HG02884 (cell line): ENCODE measurements at regions not wholly inside any gene's neighbourhood (a gene's known extent, or its start where the extent isn't known, plus 50 kb on each side); places are given as distances from the start of the nearest gene placed in this dataset.
"Not testable (repeated sequence)": the region's sequence is repeated elsewhere in the genome, so short reads cannot be mapped to it uniquely, and the experiment has no call there.

Experiments used
- ATAC-seq: cut with Tn5 transposase; IDR thresholded peaks from one replicate; pipeline ENCODE4 v1.9.1; 2021; ENCODE audit warnings: mild to moderate bottlenecking, moderate library complexity; ENCODE audit not compliant: unreplicated experiment

GRCh38 chr5:174998131-174998730 is 273.8 kb downstream of the MSX2 start:
- ATAC-seq: no peak

GRCh38 chr5:174997688-174998087 is 273.3 kb downstream of the MSX2 start:
- ATAC-seq: no peak

GRCh38 chr5:174996941-174997340 is 272.6 kb downstream of the MSX2 start:
- ATAC-seq: no peak

- no peak for ATAC-seq
These were observed 271.4 kb downstream of the MSX2 start for GRCh38 chr5:174995827-174996226.

GRCh38 chr5:174991847-174992246 is 267.5 kb downstream of the MSX2 start:
- no peak for ATAC-seq

GRCh38 chr5:174990909-174991308 is 266.5 kb downstream of the MSX2 start:
- no peak for ATAC-seq

GRCh38 chr5:174987443-174988012 is 263.1 kb downstream of the MSX2 start:
- ATAC-seq: no peak

- ATAC-seq: no peak
These were observed 260.5 kb downstream of the MSX2 start for GRCh38 chr5:174984863-174985262.

GRCh38 chr5:174982485-174982884 is 258.1 kb downstream of the MSX2 start:
- ATAC-seq: no peak

GRCh38 chr5:174981416-174981815 is 257.0 kb downstream of the MSX2 start:
- ATAC-seq: no peak

GRCh38 chr5:174980952-174981351 is 256.6 kb downstream of the MSX2 start:
- ATAC-seq: no peak

- no peak for ATAC-seq
These were observed 247.9 kb downstream of the MSX2 start for GRCh38 chr5:174972291-174972690.

GRCh38 chr5:174971210-174971609 is 246.8 kb downstream of the MSX2 start:
- ATAC-seq: no peak

- ATAC-seq: no peak
These were observed 246.1 kb downstream of the MSX2 start for GRCh38 chr5:174970502-174970901.

- ATAC-seq: no peak
These were observed 229.5 kb downstream of the MSX2 start for GRCh38 chr5:174953871-174954270.

- peak; percentile 73 for ATAC-seq
These were observed 226.9 kb downstream of the MSX2 start for GRCh38 chr5:174951151-174951780.

GRCh38 chr5:174947548-174947947 is 223.2 kb downstream of the MSX2 start:
- no peak for ATAC-seq

- no peak for ATAC-seq
These were observed 221.5 kb downstream of the MSX2 start for GRCh38 chr5:174945853-174946252.

GRCh38 chr5:174943785-174944184 is 219.4 kb downstream of the MSX2 start:
- ATAC-seq: no peak

- ATAC-seq: not testable (repeated sequence)
These were observed 218.6 kb downstream of the MSX2 start for GRCh38 chr5:174943002-174943401.

- ATAC-seq: no peak
These were observed 213.1 kb downstream of the MSX2 start for GRCh38 chr5:174937201-174938123.
